Left ventricle myocardium superior (tissue), 1 donor: ENCODE measurements at regions not wholly inside any gene's neighbourhood (a gene's known extent, or its start where the extent isn't known, plus 50 kb on each side); places are given as distances from the start of the nearest gene placed in this dataset.
A peak's percentile ranks its signal among the peaks of the same experiment; 100 is the strongest.
"Not testable (repeated sequence)": the region's sequence is repeated elsewhere in the genome, so short reads cannot be mapped to it uniquely, and the experiment has no call there.

Source experiments
- ATAC-seq: fragments of 200-7000 bp; cut with Tn5 transposase; one replicate; pipeline ENCODE4 v1.9.1; 2020; ENCODE audit warnings: mild to moderate bottlenecking, moderate library complexity
- DNase-seq: peaks from one replicate; pipeline ENCODE4 v3.0.0-alpha.2; 2020
- intact Hi-C: fragments of 100-400 bp; cut with micrococcal nuclease; formaldehyde crosslinking; loops from one replicate; pipeline ENCODE4 v1.11.0; 2022
- donor health status: DM: no; HTN: yes; CAD: no; lungs with severe emphysema.

GRCh38 chr7:124276005-124276622 is 243.2 kb upstream of the TMEM229A start:
- intact Hi-C loops, result no loop called here
- DNase-seq, result no peak
- ATAC-seq, result no peak

DNA sequence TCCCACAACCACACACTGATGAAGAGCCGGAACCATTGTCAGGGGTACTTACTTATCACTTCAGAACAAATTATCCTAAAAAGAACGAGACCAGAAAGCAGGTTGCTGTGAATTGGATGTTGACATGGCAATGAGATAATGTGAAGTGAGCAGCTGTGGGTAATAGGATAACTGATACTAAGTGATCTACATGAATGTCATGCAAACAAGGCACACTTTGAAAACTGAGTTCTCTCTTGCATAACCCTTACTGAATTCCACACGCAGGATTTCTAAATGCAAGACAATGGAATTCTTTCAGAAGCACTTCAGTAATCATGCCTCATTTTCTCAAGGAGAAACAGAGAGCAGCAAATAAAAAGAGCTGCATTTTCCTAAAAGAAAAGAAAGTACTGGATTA is 242.5 kb upstream of the TMEM229A start:
- ATAC-seq (no peak), DNase-seq (no peak)
- intact Hi-C loops, result no loop called here

DNA sequence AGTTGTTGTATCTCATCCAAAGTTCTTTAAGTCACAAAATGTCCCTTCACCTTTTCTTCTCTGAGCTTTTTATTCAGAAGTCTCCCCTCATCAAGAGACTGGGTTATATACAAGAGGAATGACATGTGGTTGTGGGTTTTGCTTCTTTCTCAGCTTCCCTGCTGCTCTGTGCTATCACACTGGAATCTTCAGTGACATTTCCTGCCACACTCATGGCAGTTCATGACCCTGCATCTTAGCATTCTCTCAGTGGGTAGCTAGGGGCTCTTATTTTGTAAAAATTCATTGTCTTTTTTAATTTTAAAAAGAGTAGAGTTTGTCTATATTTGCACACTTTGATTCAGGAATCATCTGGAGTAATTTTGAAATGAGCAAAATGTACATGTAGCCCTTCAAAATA is 236.9 kb upstream of the TMEM229A start:
- ATAC-seq (no peak), DNase-seq (no peak)
- intact Hi-C loops, result no loop called here

DNA sequence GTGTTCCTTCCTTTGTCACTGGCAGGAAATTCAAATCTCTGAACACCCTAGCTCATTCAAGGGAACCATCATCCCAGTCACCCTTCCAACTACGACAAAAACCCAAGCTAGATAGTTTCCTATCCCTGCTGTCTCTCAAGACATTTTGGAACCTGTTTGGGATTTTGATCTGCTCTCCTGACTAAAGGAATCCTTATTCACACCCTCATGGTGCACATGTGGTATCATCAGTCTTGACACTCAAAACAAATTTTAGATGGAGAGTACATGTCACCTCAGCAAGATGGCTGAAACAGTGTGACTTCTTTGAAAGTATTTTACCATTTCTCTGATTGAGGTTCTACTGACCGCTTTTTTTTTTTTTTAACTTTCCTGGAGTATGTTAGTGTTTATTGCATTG is 234.3 kb upstream of the TMEM229A start:
- intact Hi-C loops, result no loop called here
- DNase-seq, result no peak
- ATAC-seq, result no peak

DNA sequence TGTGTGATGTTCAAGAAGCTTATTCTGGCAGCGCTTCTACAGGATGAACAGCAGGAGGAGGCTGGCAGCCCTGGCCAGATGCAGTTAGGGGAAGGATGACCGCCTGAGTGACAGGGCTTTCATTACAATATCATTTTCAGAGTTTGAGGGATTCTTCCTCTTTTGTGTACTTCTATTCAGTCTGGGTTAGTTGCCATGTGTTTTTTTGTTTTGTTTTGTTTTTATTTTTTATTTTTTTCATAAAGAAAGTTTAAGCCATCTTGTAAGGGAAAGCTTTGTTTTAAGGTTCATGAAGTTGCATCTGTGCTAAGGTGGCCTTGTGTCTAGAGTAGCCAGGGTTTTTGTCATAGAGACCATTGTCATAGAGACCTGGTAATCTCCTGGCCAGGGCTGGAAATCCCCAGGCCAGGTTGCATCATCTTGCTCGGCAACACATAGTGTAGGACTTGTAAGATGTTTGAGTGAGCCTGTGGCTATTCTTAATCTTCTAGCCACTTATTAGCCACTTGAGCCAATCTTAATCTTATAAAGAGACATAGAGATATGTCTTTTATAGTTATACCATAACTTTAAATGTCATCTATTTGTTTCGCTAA is 230.5 kb upstream of the TMEM229A start:
- no peak for DNase-seq
- ATAC-seq, result no peak
- intact Hi-C loops, result no loop called here

GRCh38 chr7:124261710-124262109 is 228.8 kb upstream of the TMEM229A start:
- intact Hi-C loops, result no loop called here
- DNase-seq, result no peak
- ATAC-seq, result no peak

DNA sequence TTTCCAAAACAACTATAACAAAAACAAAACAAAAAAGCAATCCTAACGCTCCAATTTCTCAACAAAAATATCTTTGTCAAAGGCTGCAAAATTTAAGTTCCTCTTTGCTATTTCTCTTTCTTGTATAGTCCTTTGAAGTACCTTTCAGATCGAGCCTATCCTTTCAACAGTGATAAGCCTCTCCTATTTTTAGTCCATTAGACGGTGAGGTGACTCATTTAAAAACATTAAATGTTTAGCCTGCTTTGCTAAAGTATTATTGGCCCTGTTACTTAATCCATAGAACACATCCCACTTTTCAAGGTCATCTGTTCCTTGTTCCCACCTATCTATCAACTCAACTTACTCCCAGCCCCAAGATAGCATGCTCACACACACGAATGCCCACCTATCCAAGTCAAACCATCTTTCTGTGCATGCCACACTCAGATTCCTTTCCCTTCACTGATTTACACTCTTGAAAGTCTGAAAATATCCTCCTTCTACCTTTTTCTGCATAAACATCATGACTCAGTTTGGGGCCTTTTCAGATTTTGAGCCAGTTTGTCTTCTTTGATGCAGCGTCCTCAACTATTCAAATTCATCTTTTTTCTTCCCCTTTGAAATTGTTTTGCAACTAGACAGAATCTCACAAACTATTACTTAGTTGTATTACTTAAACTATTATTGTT is 224.9 kb upstream of the TMEM229A start:
- intact Hi-C loops, result no loop called here
- peak; percentile 45 for ATAC-seq
- DNase-seq, result no peak

DNA sequence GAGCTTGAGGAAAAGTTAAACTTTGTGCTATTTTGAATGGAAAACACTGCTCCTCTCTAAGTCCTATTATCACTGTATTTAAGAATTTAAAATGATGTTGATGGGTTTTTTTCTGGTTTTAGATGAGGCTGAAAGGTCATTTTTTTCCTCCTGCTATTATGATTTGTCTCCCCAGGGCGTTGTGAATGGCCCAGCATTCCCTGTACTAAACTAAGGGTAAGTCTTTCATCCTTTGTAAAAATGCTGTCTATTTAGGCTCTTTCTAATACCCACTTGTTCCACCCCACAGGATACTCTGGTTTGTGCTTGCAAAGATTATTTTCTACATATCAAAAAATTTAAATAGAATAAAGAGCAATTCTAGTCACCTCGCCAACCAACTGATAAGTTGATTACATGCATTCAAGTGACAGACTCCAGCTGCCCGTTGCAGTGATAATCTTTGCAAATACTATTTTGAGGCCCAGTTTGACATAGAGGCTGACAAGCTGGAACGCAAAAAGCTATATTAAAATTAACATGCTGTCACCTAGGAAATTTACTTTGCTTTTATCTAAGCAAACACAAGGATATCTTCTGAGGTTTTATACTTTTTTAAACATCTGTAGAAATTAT is 222.3 kb upstream of the TMEM229A start:
- DNase-seq (no peak), ATAC-seq (peak; percentile 60)
- intact Hi-C loops, result no loop called here

GRCh38 chr7:124254396-124254795 is 221.5 kb upstream of the TMEM229A start:
- ATAC-seq, result no peak
- intact Hi-C loops, result no loop called here
- no peak for DNase-seq

- ATAC-seq (no peak), DNase-seq (no peak)
- intact Hi-C loops, result no loop called here
These were observed 218.8 kb upstream of the TMEM229A start for GRCh38 chr7:124251636-124252035.

- no peak for ATAC-seq
- intact Hi-C loops, result no loop called here
- DNase-seq, result no peak
These were observed 217.6 kb upstream of the TMEM229A start for GRCh38 chr7:124250297-124251034.

GRCh38 chr7:124247691-124248090 is 214.8 kb upstream of the TMEM229A start:
- DNase-seq, result no peak
- no peak for ATAC-seq
- intact Hi-C loops, result no loop called here

- intact Hi-C loops, result no loop called here
- ATAC-seq, result no peak
- DNase-seq, result no peak
These were observed 213.5 kb upstream of the TMEM229A start for GRCh38 chr7:124246262-124246863.

DNA sequence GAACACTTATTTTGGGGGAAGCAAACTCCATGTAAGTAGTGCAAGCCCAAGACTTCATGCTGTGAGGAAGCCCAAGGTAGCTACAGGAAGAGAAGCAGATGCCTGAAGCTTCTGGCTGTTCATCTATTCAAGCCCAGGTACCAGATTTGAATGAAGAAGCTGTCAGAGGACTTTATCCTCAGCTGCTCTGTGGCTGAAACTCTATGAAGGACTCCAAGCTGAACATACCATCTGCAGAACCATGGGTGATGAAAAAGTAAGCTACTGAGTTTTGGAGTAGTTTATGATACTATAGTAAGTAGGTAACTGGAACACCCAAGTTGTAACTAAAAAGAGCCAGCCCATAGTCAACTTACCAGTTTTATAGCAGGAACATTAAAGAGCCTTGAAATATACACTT is 211.6 kb upstream of the TMEM229A start:
- intact Hi-C loops, DNase-seq, ATAC-seq: not testable (repeated sequence)

DNA sequence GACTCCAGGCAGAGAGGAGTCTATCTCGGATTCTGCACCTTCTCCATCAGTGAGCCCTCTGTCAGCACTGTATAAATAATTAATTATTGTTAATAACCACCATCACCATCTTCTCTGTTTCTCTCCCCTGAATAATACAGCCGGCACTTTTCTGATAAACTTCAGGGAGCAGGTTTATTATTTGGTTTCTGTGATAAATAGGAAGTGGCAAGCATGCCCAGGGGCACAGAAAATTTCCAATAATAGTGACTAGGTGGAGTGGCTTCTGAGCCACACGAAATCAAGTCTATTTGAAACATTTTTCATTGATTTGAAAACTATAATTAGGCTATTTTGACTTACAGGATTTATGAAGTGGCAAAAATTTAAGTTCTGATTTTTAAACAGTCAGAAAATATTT is 186.8 kb upstream of the TMEM229A start:
- DNase-seq, result no peak
- intact Hi-C loops, result no loop called here
- no peak for ATAC-seq

- intact Hi-C loops, result no loop called here
- ATAC-seq, result no peak
These were observed 175.8 kb upstream of the TMEM229A start for GRCh38 chr7:124208642-124209041.

DNA sequence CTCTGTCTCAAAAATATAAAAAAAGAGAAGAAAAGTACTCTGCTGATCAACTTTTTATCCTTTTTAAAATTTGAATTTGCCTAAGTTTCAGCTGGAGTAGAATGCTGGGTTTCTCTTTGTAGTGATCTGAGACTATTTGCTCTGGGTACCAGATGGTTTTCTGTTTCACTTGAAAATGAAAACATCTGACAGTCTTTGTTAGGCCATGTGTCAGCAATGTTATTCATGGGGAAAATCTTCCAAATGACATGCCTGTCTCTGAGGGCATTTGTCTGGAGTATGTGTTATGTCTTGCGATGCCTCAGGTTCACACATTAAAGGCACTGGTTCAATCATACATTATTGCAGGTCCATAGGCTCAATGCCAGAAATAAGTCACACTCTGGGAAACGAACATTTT is 175.3 kb upstream of the TMEM229A start:
- ATAC-seq, result no peak
- DNase-seq, result no peak
- intact Hi-C loops, result no loop called here

More at GRCh38 chr7:124208642-124209041, 175.8 kb upstream of the TMEM229A start:
- no peak for DNase-seq

GRCh38 chr7:124205526-124205925 is 172.7 kb upstream of the TMEM229A start:
- DNase-seq (no peak), ATAC-seq (no peak)
- intact Hi-C loops, result no loop called here

DNA sequence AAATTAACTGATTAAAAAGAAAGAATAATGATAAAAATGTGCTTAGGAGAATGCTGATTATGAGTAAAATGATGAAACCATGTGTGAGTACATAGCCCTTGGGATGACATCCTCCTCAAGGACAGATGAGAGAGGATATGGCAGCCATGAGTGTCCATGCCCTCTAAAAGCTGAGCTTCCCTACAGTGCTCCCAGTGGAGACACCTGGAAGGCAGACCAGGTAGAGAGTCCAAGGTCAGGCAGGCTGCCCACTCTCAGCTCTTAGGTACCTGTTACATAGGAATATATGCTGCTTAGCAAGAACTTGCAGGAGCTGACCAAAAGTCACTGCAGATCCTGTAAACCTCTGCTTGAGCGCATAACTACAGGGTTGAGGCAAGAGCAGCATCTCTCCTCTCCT is 169.7 kb upstream of the TMEM229A start:
- DNase-seq, result no peak
- intact Hi-C loops, result no loop called here
- no peak for ATAC-seq
